ENCODE measurements at regions not wholly inside any gene's neighbourhood (a gene's known extent, or its start where the extent isn't known, plus 50 kb on each side); places are given as distances from the start of the nearest gene placed in this dataset.

DNA sequence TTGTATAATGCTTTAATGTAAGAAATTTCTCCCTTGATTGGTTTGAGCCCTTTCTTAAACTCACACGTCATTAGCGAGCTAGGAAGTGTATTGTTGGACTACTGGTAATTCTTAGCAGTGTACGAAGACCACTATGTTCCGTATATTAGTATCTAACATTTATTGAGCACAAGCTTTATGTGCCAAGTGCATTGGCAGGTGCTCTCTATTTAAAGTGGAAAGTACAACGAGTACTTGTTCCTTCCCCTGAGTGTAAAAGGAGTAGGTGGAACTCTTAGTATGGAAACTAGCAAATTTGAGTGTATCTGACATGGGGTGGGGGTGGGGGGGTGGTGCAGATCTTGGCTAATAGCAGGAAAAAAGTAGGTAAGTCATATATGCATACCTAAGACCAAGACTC is 594.7 kb downstream of the FGF9 start:
- Histone ChIP-seq H2AK5ac (ENCODE audit: insufficient read length, low read length) (no peak overlapping the region), H3K23me2 (ENCODE audit: insufficient read length, low read depth, low read length, poor library complexity, severe bottlenecking) (no peaks in the 10 kb centered on the region), H4K8ac (replicated peaks; ENCODE audit: insufficient read length, low read depth, low read length) (no peak overlapping the region), H3K79me2 (ENCODE audit: insufficient read depth, low read length) (no peaks in the 10 kb centered on the region), H4K91ac (ENCODE audit: insufficient read length, low read depth, low read length) (no peak overlapping the region), H3K4me2 (ENCODE audit: insufficient read depth, insufficient read length, low read length) (no peak overlapping the region), H3T11ph (ENCODE audit: low read length) (no peak overlapping the region), H2BK5ac (ENCODE audit: insufficient read length, low read length) (no peak overlapping the region), H3K27ac (ENCODE audit: insufficient read length, low read depth, low read length) (no peak overlapping the region), H3K4ac (ENCODE audit: low read depth, low read length) (no peak overlapping the region), H3K18ac (ENCODE audit: insufficient read length, low read depth, low read length) (no peak overlapping the region), H4K5ac (ENCODE audit: insufficient read length, low read depth, low read length) (no peak overlapping the region), H3K79me1 (ENCODE audit: insufficient read depth, low read depth, low read length, poor library complexity, severe bottlenecking) (no peaks in the 10 kb centered on the region), H3K4me1 (ENCODE audit: insufficient read depth, low read length) (no peaks in the 10 kb centered on the region), H2BK12ac (ENCODE audit: insufficient read length, low read depth, low read length) (no peak overlapping the region), H2BK15ac (ENCODE audit: low read depth, low read length) (no peak overlapping the region), H2BK20ac (ENCODE audit: low read depth, low read length, poor library complexity, severe bottlenecking) (no peak overlapping the region), H3K27me3 (ENCODE audit: insufficient read depth, low read length) (no peaks in the 10 kb centered on the region), H2BK120ac (ENCODE audit: low read depth, low read length, poor library complexity, severe bottlenecking) (no peak overlapping the region), H3K23ac (ENCODE audit: insufficient read length, low read depth, low read length) (no peak overlapping the region), H4K20me1 (ENCODE audit: control insufficient read depth, insufficient read depth, insufficient read length) (no peaks in the 10 kb centered on the region), H2AFZ (ENCODE audit: low read length) (no peak overlapping the region), H3K9me3 (ENCODE audit: control insufficient read depth, low read depth, low read length) (no peaks in the 10 kb centered on the region), H3K9ac (ENCODE audit: extremely low read depth, insufficient read length, low read length) (no peak overlapping the region), H3K56ac (ENCODE audit: insufficient read length, low read depth, low read length) (no peak overlapping the region), H3K14ac (ENCODE audit: insufficient read depth, low read length) (no peak overlapping the region)
- Mint-ChIP-seq H3K27me3 (ENCODE audit: low read depth) (no peaks in the 10 kb centered on the region; the same call in 1 of the 2 replicates), H3K27ac (no peak overlapping the region), H3K36me3 (ENCODE audit: insufficient read depth in 1 of 3, low read depth in 3 of 3) (peaks cover 0 to 2% (median 0%) of the 10 kb centered on the region in 3 experiments; a peak in 3 of 7 replicates), H3K4me1 (no peaks in the 10 kb centered on the region), H3K9me3 (peaks cover 2 to 3% of the 10 kb centered on the region in 2 experiments; a peak in 2 of 5 replicates), H3K4me3 (no peak overlapping the region)
- TF ChIP-seq CTCF (conservative IDR thresholded peaks at IDR 0.05): no peak
- DNase-seq: no peak
- no CpG with 5 or more reads among the region's 5 CpGs for WGBS (ENCODE audit: extremely low coverage, insufficient read length, low lambda C conversion rate)
